ENCODE measurements at regions not wholly inside any gene's neighbourhood (a gene's known extent, or its start where the extent isn't known, plus 50 kb on each side); places are given as distances from the start of the nearest gene placed in this dataset.
"Not testable (repeated sequence)": the region's sequence is repeated elsewhere in the genome, so short reads cannot be mapped to it uniquely, and the experiment has no call there.

DNA sequence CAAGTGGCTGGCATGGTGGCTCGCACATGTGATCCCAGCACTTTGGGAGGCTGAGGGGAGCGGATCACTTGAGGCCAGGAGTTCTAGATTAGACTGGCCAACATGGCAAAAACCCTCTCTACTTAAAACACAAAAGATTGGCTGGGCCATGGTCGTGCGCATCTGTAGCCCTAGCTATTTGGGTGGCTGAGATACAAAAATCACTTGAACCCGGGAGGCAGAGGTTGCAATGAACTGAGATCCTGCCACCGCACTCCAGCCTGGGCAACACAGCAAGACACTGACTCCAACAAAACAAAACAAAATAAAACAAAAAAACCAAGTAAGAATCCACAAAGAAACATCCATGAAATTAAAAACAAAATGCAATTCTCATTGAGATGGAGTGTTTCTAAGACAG is 630.6 kb downstream of the UQCRFS1 start:
- H3K4me3 ChIP-seq (ENCODE audit: control insufficient read depth, low read depth, low read length): no peak overlapping the region
- no peak for DNase-seq (ENCODE audit: low read depth)
- TF ChIP-seq, protein P1, sequence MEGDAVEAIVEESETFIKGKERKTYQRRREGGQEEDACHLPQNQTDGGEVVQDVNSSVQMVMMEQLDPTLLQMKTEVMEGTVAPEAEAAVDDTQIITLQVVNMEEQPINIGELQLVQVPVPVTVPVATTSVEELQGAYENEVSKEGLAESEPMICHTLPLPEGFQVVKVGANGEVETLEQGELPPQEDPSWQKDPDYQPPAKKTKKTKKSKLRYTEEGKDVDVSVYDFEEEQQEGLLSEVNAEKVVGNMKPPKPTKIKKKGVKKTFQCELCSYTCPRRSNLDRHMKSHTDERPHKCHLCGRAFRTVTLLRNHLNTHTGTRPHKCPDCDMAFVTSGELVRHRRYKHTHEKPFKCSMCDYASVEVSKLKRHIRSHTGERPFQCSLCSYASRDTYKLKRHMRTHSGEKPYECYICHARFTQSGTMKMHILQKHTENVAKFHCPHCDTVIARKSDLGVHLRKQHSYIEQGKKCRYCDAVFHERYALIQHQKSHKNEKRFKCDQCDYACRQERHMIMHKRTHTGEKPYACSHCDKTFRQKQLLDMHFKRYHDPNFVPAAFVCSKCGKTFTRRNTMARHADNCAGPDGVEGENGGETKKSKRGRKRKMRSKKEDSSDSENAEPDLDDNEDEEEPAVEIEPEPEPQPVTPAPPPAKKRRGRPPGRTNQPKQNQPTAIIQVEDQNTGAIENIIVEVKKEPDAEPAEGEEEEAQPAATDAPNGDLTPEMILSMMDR (IDR thresholded peaks at IDR 0.05; ENCODE audit: control insufficient read depth, insufficient read depth, low read depth, low read length, missing control alignments): no peak

- no peak overlapping the region for H3K4me3 ChIP-seq (ENCODE audit: control insufficient read depth, low read depth, low read length)
- TF ChIP-seq, protein P1 (IDR thresholded peaks at IDR 0.05; ENCODE audit: control insufficient read depth, insufficient read depth, low read depth, low read length, missing control alignments): no peak
- no peak for DNase-seq (ENCODE audit: low read depth)
Measured at GRCh38 chr19:28581468-28581770, 631.5 kb downstream of the UQCRFS1 start.

DNA sequence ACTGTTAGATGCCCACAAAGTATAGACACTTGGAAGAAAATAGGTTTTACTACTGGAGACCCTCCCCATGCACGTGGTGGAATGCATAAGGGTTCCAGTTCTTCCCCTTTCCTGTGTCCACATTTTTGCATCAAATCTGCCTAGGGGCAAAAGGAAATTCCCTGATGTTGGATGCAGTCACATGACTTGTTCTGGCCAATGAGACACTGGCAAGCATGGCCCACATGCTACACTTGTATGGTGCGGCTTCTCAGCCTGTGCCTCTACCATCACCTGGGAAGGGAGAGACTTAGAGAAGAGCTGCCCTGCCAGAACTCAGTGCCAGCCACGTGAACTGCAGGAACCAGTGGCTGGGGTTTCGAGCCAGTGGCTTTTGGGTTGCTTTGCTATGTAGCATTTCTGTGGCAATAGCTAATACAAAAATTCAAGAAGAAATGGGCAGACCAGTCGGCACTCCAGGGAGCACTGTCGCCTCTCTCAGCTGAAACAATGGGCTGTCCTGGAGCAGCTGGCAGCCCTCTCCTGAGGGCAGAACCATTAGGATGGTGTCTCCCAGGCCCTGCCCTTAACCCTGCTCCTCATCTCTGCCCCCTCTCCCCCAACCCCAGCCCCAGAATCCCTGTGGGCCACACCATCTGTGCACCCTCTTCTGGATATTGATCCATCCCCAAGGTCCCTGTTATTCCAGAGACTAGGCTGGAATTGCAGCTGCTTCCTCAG is 634.0 kb downstream of the UQCRFS1 start:
- DNase-seq (ENCODE audit: low read depth): no peak
- TF ChIP-seq, protein P1 (IDR thresholded peaks at IDR 0.05; ENCODE audit: control insufficient read depth, insufficient read depth, low read depth, low read length, missing control alignments): no peak
- H3K4me3 ChIP-seq (ENCODE audit: control insufficient read depth, low read depth, low read length): no peak overlapping the region

DNA sequence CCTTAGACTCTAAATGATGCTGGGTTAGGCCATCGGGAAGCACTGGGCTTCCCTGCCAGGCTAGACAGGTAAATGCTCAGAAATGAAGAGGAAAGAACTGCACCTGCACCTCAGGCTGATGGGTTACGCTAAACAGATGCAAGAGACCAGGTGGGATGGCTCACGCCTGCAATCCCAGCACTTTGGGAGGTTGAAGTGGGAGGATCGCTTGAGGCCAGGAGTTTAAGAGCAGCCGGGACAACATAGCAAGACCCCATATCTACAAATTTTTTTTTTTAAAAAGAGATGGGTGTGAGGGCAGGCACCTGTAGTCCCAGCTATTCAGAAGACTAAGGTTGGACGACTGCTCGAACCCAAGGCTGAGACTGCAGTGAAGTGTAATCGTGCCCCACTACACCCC is 634.7 kb downstream of the UQCRFS1 start:
- TF ChIP-seq, protein P1 (IDR thresholded peaks at IDR 0.05; ENCODE audit: control insufficient read depth, insufficient read depth, low read depth, low read length, missing control alignments): no peak
- DNase-seq (ENCODE audit: low read depth): no peak
- H3K4me3 ChIP-seq (ENCODE audit: control insufficient read depth, low read depth, low read length): no peak overlapping the region

GRCh38 chr19:28577666-28578065 is 635.3 kb downstream of the UQCRFS1 start:
- DNase-seq (ENCODE audit: low read depth): no peak
- no peak overlapping the region for H3K4me3 ChIP-seq (ENCODE audit: control insufficient read depth, low read depth, low read length)
- TF ChIP-seq, protein P1 (IDR thresholded peaks at IDR 0.05; ENCODE audit: control insufficient read depth, insufficient read depth, low read depth, low read length, missing control alignments): no peak

DNA sequence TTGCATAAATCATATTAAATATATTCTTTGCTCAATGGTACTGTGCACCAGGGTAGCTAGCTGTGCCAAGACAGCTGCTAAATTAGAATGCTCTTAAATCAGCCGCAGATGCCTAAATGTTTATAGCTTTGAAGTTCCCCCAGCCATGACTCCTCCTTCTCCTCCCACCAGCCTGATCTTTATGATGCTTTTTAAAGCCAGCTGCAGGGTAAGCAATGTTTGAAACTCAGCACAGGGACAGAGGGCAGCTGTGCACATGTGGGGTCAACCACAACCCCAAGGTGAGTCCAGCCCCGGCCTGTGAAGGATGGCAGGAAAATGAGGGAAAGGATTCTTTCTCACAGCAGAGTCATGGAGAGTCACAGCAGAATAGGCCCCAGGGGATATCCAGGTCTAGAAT is 635.7 kb downstream of the UQCRFS1 start:
- no peak overlapping the region for H3K4me3 ChIP-seq (ENCODE audit: control insufficient read depth, low read depth, low read length)
- TF ChIP-seq, protein P1 (IDR thresholded peaks at IDR 0.05; ENCODE audit: control insufficient read depth, insufficient read depth, low read depth, low read length, missing control alignments): no peak
- DNase-seq (ENCODE audit: low read depth): no peak

DNA sequence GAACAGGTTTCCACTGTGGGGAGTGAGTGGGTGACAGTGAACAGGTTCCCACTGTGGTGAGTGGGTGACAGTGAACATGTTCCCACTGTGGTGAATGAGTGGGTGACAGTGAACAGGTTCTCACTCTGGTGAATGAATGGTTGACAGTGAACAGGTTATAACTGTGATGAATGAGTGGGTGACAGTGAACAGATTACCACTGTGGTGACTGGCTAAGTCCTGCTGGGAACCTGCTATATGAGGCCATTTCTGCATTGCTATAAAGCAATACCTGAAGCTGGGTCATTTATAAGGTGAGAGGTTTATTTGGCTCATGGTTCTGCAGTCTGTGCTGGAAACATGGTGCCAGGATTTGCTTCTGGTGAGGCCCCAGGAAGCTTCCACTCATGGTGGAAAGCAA is 637.1 kb downstream of the UQCRFS1 start:
- TF ChIP-seq, protein P1 (IDR thresholded peaks at IDR 0.05; ENCODE audit: control insufficient read depth, insufficient read depth, low read depth, low read length, missing control alignments): no peak
- no peak for DNase-seq (ENCODE audit: low read depth)
- H3K4me3 ChIP-seq (ENCODE audit: control insufficient read depth, low read depth, low read length): no peak overlapping the region

DNA sequence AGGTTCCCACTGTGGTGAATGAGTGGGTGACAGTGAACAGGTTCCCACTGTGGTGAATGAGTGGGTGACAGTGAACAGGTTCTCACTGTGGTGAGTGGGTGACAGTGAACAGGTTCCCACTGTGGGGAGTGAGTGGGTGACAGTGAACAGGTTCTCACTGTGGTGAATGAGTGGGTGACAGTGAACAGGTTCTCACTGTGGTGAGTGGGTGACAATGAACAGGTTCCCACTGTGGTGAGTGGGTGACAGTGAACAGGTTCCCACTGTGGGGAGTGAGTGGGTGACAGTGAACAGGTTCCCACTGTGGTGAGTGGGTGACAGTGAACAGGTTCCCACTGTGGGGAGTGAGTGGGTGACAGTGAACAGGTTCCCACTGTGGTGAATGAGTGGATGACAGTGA is 637.6 kb downstream of the UQCRFS1 start:
- DNase-seq (ENCODE audit: low read depth); H3K4me3 ChIP-seq (ENCODE audit: control insufficient read depth, low read depth, low read length): not testable (repeated sequence)
